T-helper 2 cell treated with Interferon-gamma antibody and Interleukin-4, amounts not matched to agents 100 ng/mL and 5 ng/mL, for 36 hours (primary cell): ENCODE measurements at regions not wholly inside any gene's neighbourhood (a gene's known extent, or its start where the extent isn't known, plus 50 kb on each side); places are given as distances from the start of the nearest gene placed in this dataset.

Experiments
- intact Hi-C: fragments of 100-400 bp; cut with micrococcal nuclease; formaldehyde crosslinking; loops from one replicate; pipeline ENCODE4 v1.15.1; 2023

DNA sequence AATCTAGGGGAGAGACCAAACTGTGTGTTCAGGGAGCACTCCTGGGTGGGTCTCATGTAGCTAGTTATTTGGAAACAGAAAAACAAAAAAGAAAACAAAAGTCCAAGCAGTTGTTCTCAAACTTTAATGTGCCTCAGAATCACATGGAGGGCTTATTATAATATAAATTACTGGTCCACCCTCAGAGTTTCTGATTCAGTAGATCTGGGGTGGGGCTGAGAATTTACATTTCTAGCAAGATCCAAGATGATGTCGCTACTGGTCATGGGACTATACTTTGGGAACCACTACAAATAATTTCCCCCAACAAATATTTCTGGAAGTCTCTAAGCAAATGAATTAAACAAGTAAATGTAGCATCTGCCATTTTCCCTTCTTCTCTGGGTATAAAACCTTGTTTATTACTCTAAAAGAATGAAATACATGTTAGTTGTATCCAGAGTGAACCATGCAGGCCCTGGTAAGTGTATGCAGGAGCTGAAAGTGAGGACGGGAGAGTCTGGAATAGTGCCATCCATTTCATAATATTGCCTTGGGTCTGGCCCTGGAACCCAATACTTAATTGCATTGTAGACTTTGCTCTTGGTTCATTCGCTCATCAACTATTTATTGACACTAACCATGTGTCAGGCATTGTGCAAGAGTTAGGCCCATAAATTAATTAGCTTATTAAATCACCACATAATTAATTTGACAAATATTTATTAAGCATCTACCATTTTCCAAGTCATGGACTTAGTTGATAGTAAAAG is 490.8 kb downstream of the EPM2A start:
- intact Hi-C loops = no loop called here

DNA sequence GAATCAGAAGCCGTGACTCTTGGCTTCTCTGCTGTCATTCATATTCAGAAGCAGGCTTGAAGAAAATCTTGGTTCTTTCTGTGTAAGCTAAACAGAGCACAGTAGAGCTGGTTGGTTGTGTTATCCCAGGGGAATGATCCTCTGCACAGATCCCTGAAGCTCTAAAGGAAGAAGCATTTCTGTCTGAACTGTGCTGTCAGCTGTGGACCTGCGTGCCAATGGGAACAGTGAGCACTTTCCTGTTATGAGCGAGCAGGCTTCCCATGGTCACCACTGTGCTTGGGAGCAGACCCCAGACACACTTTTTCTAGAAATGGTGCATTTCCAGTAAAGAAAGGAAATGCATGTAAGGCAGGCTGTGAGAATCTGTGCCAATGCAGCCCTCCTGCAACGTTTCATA is 490.2 kb downstream of the EPM2A start:
- intact Hi-C loops = no loop called here

DNA sequence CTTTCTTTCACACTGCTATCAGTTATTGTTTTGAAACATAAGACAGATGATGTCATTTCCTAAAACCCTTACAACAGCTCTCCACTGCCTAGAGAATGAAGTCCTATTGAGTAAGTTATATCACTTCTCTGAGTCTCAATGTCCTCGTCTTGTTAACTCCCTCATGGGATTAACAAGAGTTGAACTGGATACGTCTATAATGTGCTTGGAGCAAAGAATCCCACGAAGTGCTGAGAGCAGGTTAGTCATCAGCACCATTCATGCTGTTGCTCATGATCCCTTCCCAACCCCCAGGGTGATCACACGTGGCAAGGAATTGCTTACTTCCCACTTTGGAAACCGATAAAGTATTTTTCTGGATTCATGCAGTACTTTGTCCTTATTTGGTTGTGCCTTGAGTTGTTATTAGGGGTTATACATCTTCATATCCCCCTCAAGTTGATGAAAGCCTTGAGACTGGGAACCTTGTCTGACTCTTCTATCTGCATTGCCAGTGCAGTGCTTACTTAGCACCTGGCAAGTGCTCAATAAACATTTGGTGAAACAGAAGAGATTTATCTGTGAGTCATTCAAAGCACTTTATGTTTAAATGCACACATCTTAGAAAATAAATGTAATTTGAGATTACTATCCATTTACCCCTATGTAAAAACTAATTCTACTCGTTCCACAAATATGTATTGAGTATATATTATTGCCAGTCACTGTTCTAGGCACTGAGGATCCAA is 487.5 kb downstream of the EPM2A start:
- intact Hi-C loops = no loop called here

GRCh38 chr6:145250436-145250835 is 484.9 kb downstream of the EPM2A start:
- intact Hi-C loops = no loop called here

DNA sequence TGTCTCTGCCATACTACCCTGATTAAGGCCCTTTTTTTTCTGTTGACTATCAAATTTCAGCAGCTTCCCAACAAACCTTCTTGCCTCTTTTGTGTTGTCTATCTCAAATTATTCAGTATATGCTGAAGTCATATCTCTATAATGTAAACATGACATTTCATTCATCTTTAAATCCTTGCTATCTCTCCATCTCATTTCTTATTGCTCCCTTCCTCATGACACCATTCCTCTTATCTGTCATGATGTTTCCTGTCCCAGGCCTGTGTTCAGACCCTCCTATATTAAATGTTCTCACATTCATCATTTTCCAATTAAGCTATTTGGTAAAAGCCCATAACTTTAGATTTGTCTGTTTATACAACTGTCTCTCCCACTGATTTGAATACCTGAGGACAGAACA is 482.6 kb downstream of the EPM2A start:
- intact Hi-C loops = no loop called here

DNA sequence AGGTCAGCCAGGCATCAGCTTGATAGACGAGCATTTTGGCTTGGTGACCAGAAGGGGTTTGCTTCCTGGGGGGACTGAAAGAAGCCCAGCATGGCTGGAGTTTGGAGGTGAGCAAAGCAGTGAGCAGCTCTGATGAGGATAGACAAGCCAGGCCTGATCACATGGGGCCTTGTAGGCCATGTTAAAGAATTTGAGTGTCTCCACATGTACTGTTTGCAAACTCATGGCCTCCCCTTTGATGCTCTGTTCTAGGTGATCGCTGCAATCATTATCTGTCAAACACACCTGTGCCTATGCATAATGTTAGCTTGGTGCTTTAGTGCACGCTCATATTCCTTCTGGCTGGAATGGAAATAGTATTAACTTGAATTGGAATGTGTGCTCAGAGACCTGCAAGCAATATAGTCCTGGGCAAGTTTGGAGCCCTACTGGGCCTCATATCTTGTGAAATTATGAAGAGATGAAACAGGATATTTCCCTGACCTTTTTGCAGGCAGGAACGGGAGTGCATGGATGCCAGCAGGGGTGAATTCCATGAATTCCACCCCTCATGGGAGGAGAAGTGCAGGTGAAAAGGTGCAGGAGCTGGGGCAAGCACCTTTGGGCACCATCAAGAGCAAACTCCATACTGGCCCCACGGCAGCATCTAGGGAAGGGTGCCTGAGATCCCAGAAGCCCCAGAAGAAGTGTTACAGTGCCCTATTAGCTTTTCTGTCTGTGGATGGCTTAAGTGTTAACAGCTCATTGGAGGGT is 480.5 kb downstream of the EPM2A start:
- intact Hi-C loops = no loop called here

- intact Hi-C loops = no loop called here
Measured at GRCh38 chr6:145257704-145258103, 477.6 kb downstream of the EPM2A start.

GRCh38 chr6:145258122-145258521 is 477.2 kb downstream of the EPM2A start:
- intact Hi-C loops = no loop called here

GRCh38 chr6:145260484-145261175 is 474.7 kb downstream of the EPM2A start:
- intact Hi-C loops = no loop called here

DNA sequence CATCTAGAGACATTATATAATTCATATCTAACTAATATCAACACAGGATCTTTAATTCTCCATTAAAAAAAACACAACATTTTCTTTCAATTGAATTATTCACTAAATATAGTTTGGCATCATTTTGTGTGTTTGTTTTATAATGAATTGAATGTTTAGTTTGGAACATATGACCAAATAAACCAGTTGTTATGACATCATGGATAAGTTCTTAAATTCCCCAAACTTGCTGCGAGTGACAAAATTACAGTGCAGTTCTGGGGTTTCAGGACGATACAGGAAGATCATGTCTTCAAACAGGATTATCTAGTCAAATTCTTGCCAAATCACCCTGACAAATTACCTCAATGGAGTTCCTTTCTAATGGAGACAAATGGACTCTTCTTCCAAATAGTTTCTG is 473.6 kb downstream of the EPM2A start:
- intact Hi-C loops = no loop called here

DNA sequence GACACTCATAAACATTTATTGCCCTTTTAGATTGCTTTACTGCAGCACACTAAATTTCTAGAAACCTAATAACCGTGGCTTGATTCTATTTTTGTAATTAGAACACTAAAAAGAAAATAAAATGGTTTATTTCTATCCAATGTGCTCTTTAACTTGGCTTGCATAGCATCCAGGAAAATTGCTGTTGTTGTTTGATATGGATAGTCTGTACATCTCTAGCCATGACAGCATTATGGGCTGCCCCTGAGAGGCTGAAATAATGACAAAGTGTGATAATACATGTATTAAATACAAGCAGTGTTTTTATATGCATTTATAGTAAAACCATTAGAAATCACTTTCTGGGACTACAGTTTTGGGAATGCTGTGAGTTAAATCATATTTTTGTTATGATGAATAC is 472.5 kb downstream of the EPM2A start:
- intact Hi-C loops = no loop called here

GRCh38 chr6:145263778-145264211 is 471.5 kb downstream of the EPM2A start:
- intact Hi-C loops = no loop called here

DNA sequence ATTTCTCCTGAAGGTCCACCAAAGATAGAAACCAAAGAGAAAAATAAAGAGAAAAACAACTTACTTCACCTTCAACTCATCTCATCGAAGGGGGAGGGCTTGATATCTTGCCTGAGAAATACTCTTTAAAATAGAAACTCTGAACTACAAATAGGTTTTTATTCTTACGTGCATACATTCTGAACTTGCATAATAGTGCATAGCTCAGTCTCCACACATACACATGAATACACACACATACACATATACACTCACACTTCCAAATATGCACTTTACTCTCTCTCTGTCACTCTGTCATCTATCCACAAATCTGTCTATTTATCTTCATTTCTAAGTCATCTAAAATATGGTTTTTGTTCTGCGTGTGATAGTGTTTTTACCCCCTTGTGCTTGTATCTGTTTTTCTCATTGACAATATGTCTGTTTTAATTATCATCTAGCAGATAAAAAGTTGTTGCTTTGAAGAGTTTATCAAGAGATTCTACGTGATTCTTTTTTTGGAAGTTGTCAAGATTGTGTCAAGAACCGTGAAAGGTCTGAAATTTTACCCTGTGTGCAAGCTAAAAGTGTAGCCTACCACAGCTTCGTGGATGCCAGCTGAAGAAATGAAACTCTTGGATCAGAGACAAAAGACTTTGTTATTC is 468.8 kb downstream of the EPM2A start:
- intact Hi-C loops = no loop called here

GRCh38 chr6:145267076-145267867 is 468.0 kb downstream of the EPM2A start:
- intact Hi-C loops = no loop called here

GRCh38 chr6:145270464-145270863 is 464.9 kb downstream of the EPM2A start:
- intact Hi-C loops = no loop called here

- intact Hi-C loops = no loop called here
Measured at GRCh38 chr6:145271040-145271439, 464.3 kb downstream of the EPM2A start.

DNA sequence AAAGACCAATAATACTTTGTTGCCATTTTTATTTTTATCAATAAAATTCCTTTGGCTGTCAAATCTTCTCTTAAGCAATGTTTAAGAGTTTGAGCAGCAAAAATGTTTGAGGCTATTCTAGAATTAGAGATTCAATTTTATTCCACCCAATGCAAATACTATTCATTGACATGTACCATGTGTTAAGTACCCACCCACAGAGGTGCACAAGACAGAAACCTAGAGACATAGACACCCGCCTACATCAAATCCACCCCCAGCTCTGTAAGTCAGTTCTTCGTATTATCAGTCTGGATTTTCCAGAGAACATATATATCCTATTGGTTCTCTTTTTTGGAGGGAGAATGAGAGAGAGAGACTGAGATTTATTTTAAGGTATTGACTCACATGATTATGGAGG is 463.7 kb downstream of the EPM2A start:
- intact Hi-C loops = no loop called here

GRCh38 chr6:145272246-145272645 is 463.1 kb downstream of the EPM2A start:
- intact Hi-C loops = no loop called here

DNA sequence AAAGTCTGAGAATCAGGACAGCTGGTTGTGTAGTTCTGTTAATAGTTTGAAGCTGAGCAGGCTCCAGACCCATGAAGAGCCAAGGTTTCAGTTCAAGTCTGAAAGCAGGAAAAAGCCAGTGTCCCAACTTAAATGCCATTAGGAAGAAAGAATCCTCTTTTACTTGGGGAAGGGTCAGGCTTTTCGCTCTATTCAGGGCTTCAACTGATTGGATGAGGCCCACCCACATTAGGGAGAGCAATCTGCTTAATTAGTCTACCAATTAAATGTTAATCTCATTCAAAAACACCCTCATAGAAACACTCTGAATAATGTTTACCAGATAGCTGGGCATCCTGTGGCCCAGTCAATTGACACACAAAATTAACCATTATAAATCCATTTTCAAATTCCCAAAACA is 462.2 kb downstream of the EPM2A start:
- intact Hi-C loops = no loop called here

GRCh38 chr6:145274083-145274482 is 461.2 kb downstream of the EPM2A start:
- intact Hi-C loops = no loop called here
